ENCODE measurements at regions not wholly inside any gene's neighbourhood (a gene's known extent, or its start where the extent isn't known, plus 50 kb on each side); places are given as distances from the start of the nearest gene placed in this dataset.

DNA sequence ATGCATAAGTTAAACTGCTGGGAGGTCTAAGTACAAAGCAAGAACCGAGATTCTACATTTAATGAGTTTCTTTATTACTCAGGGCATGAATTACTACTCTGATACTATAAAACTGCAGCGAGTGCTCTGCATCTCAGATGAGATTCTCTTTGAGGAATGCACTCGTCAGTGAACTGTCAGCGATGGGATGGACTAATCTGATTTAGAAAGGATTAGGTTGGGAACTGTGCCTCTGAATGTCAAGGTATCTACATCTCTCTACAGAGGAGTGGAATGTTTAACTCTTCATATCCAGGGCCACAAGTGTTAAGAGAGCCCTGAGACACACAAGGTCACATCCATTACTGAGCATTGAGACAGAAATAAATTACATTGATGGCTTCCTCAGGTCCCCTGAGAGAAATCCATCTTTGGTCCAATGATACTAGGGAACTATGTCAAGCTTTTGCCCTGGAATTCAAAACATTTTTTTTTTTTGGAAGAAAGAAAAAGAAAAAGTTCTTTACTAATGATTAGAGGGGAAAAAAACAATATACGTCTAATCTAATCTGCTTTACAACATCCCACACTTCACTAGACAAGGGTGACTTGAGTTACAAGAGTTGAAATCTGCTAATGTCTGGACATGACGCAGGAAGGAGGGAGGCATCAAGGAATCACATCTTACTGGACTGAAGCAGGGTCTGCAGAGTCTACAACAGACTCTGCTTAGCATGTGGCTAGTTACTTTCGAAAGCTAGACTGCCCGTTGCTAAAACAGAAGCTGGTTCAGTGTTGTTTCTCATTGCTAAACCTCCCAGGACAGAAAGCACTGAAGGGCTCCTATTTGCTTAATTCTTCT, 270.0 kb upstream of the TLE4 start:
- DNase-seq, result no peak

DNA sequence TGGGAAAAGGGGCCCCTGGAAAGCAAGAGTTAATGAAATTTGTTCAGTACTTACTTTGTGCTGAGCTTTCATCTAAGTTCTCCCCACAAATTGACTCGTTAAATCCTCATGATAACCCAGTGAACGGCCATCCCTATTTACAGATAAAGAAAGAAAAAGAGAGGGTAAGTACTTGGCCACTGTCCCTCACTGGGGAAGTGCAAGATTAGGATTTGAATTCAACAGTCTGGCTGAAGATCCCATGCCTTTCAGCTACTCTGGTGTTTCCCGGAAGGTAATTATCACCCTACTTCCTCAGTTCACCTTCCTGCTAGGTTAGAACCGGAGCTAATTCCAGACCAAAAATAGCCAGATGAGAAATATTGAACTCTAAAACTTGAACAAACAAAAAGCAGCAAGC, 269.2 kb upstream of the TLE4 start:
- DNase-seq, result no peak

DNA sequence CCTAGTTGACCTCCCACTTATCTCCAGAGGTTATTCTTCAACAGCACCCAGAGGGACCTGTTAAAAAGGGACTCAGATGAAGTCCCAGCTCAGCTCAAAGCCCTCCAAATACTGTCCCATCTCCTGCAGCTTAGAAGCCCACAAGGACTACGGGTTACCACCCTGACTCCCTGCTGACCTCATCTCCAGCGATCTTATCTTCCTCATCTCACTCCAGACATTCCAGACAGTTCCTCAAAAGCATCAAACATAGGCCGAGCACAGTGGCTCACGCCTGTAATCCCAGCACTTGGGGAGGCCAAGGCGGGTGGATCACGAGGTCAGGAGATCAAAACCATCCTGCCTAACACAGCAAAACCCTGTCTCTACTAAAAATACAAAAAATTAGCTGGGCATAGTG, 263.8 kb upstream of the TLE4 start:
- DNase-seq, result no peak

DNA sequence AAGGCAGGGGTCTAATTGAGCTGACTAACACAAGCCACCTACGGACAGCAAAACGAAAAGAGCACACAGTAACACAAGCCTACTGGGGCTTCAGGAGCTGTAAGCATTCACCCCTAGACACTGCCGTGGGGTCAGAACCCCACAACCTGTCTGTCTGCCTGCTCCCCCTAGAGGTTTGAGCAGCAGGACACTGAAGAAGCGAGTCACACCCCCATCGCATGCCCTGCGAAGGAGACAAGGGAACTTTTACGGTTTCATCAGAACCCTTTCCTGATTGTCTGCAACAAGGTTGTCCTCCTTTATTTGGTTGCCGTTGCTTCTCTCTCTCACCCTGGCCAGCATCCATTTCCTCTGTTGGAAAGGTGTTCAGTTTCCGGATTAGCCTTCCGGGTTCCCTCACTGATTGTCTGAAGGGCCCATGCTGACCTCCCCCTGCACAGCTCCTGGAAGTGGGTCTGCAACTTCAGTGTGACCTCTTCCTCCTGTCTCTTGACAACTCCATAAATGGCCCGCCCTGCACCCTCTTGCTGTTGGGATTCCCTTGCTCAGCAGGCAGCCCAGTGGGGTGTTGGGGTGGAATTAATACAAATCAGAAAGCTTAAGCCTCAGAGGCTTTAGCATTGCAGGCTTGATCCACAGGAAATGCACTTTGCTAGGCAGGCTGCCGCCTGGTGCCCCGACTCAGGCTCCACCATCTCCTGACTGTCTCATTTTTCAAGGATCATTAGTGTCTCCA, 258.9 kb upstream of the TLE4 start:
- DNase-seq, result no peak

DNA sequence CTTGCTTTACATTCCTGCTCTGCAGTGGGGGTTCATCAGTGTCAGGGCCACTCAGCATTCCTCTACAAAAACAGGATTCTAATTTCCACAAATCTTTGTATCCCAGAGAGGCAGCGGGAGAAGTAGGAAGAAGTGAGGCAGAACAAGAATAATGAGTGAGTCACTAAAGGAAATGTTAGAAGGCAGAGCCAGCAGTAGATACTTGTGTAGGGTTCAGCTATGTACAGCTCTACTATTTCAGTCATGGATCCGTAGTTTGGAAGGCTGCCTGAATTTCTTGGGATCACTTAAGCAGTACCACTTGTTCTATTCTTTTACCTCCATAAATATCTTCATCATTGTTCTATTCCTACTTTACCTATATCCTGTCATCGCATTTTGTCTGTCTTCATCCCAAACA, 246.3 kb upstream of the TLE4 start:
- DNase-seq, result no peak

DNA sequence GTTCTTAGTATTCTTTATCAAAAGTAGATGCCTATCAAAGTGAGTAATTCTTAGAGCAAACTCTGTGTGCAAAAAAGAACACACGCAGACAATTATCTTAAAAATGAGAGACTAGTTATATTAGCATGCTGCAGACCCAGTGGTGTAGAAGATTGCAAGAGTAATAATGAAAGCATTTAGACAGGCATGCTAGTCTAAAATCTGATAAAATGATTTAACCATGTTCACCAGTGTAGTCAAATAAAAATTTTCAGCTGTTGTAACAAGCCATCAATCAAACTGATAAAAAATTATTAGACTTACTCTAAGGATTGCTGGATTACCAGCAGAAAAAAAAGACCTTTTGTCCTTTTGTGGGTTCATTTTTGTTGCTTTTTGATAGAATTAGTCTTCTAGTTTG, 241.9 kb upstream of the TLE4 start:
- DNase-seq, result no peak

DNA sequence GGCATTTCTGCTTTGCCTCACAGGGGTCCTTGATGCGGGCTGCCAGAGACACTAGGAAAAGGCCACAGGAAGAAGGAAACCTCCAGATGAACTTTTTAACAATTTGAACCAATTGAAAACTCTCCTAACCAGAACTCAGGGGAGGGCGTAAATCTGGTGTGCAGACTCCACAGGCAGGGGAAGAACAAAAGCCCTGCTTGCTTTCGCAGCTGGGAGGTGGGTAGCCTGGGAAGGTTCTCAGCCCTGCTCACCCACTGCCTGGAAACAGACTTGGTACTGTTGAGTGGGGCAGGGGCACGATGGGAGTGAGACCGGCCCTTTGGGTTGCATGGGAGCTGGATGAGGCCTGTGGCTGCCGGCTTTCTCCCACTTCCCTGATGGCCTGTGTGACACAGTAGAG, 237.8 kb upstream of the TLE4 start:
- DNase-seq, result no peak

DNA sequence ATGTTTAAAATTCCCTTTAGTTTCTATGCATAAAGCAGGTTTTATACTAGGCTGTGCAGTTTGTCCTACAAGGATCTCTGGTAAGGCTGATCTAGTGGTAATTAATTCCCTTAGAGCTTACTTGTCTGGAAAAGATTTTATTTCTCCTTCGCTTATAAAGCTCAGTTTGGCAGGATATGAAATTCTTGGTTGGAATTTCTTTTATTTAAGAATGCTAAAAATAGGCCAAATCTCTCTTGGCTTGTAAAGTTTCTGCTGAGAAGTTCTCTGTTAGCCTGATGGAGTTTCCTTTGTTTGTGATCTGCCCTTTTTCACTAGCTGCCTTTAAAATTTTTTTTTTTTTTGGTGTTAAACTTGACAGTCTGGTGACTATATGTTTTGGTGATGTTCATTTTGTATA, 237.1 kb upstream of the TLE4 start:
- no peak for DNase-seq

DNA sequence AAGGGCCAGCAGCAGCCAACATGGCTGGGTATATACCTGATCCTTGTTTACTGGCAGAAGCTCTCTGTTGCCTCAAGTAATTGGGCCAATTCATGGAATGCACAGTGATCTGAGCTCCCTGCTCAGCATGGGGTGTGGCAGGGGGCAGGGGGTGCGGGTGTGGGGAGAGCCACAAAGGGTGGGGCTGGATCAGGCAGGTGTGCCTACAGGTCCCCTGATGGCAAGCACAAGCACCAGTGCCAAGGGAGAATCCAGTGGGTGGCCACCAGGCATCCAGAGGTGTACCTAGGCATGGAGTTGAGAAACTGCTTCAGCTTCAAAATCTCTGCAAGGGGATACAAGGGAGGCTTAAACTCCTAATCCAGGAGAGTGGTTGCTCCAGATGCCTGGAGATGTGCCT, 235.8 kb upstream of the TLE4 start:
- no peak for DNase-seq

DNA sequence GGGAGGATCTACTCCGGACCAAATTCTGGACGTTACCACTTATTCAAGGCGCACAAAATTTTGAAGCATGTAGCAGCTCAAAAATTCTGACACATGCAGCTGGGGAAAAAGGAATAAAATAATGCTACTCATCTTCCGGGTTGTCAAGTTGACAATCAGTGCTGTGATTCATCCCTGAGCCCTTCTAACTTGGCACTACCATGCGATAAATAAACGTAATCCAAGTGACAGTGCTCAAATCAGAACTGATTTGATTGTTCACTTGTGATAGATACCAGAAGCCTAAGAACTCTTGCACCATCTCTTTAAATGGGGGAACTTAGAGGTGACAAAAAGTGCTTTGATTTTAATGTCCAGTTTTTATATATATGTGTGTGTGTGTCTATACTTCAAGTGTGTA, 230.2 kb upstream of the TLE4 start:
- DNase-seq, result no peak

DNA sequence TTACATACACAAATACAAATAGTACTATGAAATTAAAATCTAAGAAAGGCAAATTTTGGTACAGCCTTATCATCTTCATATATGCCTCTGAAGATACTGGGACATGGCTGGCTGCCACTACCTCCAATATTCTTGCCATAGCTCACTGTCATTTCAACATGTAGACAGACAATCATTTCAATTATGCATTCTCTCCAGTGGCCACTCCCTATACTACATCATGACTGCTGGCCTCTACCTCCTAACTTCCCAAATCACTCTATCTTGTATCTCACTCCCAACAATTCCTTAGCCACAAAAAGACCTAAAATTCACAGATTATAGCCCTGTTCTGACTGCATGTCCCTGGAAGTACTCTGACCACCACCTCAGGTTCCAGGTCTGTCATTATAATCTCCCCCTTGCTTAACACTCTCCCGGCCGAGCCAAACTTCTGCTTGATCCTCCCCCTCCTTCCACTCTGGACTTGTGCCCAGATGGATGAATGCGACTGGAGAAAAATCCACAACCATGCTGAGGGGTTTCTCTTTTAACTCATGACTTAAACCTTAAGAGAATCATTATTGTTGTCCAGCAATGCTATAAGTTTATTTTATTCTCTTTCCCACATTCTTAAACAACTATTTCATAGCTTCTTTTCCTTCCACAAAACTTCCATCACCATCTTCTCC, 225.3 kb upstream of the TLE4 start:
- no peak for DNase-seq

DNA sequence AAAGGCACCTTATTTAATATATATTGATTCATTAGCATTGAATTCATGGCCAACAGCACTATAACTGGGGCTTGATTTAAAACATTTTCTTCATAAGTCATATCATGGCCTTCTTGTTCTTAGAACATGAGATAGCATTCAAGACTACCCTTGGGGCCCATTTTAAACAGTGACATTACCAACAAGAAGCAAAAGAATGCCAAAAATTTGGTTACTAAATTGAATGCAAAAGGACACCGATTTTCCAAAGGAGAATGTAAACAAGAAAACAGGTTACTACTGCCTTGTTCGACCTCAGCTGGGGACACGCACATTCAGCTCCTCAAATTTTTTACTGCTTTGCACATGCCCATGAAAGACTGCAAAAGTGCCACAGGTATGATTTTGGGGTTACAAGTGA, 219.4 kb upstream of the TLE4 start:
- DNase-seq, result no peak

DNA sequence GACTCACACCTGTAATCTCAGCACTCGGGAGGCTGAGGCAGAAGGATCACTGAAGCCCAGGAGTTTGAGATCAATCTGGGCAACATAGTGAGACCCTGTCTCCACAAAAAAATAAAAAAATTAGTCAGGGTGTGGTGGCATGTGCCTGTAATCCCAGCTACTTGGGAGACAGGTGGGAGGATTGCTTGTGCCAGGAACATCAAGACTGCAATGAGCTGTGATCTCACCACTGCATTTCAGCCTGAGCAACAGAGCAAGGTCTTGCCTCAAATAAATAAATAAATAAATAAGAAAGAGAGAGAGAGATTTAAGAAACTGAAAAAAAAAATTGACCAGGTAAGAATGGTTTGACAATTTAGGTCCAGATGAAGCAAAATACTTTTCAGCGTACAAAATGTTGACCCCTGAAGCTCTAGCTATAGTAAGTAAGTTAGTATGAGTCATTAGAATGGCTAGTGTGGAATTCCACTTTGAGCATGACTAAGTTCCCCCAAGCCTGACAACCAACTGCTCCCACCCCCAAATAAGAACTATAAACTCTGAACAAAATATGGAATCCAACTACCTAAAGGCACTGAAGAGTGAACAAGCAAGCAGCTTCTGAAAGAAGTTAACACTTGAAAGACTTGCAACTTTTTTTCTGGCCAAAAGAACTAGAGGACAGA, 217.8 kb upstream of the TLE4 start:
- no peak for DNase-seq

DNA sequence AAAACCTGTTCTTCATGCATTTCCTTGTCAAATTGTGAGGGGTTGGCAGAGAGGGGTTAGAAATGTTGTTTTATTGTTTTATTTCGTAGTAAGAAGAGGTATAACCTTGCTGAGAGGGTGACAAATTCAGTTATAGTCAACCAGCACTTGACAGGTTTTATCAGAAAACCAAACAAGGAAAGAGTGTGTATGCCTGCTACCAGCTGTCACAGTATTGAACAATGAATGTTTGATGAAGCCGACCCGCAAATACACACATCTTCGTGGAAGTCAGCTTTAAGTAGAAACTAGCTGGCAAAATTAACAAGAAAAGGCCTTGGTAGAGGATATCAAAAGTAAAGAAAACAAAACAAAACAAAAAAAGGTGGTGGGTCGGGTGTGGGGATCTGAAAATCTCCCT, 214.6 kb upstream of the TLE4 start:
- no peak for DNase-seq

DNA sequence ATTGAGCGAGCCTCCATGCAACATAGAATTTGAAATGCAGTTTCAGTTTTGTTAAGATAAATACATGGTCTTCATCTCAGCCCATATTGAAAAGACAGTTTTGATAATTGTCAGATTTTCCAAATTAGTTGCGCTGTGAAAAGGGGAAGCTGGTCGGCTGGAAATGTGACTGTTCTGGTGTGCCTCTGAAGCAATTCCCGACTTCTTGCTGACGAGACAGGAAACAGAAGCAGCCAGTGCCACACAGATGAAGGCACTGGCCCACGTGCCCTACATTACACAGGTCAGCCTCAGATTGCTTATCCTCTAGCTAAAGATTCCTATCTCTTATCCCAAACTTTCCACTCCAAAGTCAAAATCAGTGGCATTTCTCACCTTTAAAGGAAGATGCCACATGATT, 214.1 kb upstream of the TLE4 start:
- DNase-seq, result peak; percentile 82

DNA sequence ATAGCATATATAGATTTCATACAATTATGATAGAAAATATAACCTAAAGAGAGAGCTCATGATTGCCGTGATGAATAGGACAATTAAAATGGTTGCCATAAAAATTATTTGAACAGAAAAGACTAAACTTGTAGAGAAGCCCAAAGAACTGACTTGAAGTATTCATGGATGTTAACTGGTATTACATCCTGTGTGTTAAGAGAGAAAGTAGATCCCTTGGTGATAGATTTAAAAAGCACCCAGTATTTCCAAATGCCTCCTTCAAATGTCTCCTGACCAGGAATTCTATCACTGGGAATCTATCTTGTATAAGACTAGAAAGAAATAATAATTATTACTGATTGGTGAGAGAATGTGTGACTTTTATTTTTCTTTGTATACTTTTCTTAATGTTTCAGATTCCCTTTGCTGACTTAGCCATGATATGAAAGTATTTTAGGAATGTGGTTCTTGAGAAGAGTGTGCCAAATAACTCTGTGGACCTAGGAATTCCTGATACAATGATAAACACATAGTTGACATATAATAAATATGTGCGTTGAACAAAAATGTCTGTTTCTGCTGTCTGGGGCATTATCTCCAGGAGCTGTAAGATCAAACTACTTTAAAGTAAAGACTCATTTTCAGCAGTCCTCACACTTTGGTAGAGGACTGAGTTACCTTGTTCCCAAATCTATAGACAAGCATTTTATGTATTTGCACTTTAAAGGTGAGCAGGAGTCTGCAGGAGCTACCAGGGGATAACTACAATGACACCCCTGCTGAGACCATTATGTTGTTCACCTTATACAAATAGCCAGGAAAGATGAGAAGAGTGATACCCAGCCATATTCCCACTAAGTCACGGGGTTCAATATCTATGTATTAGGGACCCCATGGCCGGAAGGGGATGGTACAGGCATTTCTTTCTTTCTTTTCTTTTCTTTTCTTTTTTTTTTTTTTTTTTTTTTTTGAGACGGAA, 211.1 kb upstream of the TLE4 start:
- DNase-seq, result no peak

DNA sequence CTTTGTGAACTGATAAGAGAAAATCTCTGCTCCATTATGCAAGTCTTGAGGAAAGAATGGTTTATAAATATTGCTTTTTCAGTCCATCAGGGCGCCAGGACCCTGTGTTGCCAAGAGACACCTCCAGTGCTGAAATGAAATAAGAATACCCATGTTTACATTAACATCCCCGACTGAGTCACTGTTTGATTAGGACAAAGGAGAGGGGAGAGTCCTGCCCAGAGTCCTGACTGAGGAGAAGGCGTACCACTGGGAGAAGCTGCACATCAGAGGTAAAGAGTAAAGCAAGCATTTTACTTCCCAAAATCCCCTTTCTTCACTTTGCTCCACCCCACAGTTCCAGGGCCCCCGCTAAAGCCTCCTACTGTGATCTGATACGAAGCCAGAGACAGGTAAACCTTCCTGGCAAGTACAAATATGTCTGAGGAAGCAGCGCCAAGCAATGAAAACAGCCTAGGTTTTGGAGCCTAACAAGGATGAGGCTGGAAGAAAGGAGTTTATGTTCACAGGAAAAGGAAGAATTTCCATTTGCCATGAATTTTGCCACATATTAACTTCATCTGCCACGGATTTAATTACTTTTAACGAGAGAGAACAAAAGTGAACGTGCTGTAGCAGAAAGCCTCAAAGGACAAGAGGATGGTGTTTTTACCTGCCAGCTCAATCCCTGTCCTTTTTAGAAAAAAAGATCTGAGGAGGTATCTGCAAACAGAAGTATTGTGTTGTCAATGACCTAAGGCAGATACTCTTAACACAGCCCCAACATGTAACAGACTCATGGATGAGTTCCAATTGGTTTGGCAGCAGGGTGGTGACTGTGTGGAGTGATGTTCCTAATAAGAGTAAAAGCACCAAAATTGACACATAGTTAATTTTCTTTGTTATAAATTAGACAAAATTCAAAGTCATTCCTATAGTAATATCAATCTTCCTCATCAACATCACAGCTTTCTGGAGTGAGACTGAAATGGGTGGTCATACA, 209.4 kb upstream of the TLE4 start:
- DNase-seq, result no peak

DNA sequence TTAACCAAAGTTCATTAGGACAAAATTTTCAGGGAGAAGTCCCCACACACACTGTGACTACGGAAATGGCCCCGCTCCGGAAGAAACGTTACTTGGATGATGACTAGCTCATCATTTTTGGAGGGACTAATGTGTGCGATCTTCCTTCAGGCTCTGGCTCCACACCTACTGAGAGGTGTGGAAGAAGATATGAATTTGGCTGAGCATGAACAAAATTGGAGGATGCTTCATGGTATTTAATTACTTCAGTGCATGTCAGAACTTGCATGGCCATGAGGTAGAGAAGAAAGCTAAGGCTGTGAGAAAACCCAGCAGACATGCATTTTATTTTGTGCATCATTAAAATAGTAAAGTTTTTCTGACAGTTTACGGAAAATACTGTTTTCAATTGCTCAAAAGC, 202.1 kb upstream of the TLE4 start:
- DNase-seq, result no peak

DNA sequence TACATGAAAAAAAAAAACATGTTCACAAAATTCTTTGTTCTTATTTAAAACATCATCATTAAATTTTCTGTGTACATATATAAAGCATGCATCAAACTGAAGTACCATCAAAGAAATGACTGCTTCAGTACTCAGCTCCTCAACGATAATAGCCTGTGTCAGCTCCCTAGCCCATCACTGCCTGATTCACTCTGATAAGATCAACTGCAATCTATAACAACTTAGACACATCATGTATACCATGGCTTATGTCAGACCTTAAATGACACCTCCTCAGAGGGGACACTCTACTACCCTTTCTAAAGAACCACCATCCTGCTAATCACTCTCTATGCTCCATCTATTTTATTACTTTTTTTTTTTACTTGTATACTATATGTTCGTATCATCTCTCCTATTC, 200.5 kb upstream of the TLE4 start:
- no peak for DNase-seq

DNA sequence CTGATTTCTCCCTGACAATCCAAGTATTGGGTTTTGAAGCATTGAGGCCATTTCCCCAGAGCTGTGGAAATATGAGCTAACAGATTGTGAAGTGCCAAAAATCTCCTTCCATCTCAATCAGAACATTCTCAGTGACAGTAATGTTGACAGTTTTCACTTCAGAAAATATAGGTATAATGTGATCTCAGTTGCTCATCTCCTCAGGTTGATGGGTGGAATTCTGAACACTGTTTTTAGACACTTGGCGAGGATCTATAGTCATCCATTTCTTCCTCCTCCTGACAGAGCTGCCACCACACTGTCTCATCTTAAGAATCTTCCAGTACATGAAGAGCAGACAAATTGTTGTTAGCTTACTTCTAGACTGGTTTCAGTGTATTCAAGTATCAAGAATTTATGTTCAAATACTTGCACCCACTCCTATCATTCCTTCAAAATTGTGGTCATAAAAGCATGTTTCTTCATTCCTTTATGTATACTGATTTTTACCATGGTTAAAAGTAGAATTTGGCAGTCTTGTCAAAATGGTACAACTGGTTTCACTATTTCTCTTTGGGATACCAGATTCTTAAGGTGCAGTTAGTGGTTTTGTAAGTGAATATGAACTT, 199.7 kb upstream of the TLE4 start:
- DNase-seq, result no peak

Data from suppressor macrophage treated with lipopolysaccharide for 4 hours (primary cell).